ENCODE measurements at regions not wholly inside any gene's neighbourhood (a gene's known extent, or its start where the extent isn't known, plus 50 kb on each side); places are given as distances from the start of the nearest gene placed in this dataset.
"Not testable (repeated sequence)": the region's sequence is repeated elsewhere in the genome, so short reads cannot be mapped to it uniquely, and the experiment has no call there.

GRCh38 chr6:14476793-14477531 is 359.4 kb downstream of the CD83 start:
- ATAC-seq (ENCODE audit: low FRiP score) = peak; percentile 79
- no peak for DNase-seq (ENCODE audit: low spot score)
- TF ChIP-seq CTCF (IDR thresholded peaks at IDR 0.05) = no peak

GRCh38 chr6:14477559-14477958 is 360.0 kb downstream of the CD83 start:
- no peak for TF ChIP-seq CTCF (IDR thresholded peaks at IDR 0.05)
- no peak for DNase-seq (ENCODE audit: low spot score)
- no peak for ATAC-seq (ENCODE audit: low FRiP score)

DNA sequence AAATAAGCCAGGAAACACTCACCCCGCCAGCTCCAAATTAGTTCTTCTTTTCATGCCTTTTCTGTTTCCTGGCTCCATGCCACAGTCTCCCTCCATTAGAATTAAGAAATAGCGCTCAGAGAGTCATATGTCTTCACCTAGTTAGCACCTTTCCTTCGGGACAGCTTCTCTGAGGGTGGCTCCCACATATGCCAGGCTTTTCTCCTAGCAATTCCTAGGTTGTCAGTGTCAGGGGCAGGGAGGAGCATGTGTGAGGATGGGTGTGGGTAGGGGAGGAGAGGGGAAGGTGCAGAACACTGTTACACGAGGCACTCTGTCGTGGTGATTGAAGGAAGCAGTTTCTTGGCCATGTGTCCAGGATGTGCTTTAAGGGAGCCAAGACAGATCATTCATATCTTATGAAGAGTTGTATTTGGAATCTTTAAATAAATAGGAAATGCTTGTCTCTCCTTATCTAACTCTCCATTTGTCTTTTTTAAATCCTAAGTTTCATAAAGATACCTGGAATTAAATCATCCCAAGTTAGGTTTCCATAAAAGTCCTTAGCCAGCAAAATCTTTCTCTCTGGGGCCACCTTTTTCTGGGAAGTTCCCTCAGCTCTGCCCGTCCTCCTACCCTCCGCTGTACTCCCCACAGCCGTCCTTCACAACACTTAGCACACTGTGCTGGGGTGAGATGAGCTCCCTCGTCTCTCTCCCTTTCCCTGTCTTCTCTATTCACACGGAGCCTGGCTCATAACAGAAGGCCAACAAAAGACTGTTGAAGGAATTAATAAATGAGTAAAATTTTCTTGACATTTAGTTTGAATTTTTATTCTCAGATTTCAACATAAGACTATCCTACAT is 361.0 kb downstream of the CD83 start:
- TF ChIP-seq CTCF (IDR thresholded peaks at IDR 0.05) = no peak
- no peak for ATAC-seq (ENCODE audit: low FRiP score)
- no peak for DNase-seq (ENCODE audit: low spot score)

DNA sequence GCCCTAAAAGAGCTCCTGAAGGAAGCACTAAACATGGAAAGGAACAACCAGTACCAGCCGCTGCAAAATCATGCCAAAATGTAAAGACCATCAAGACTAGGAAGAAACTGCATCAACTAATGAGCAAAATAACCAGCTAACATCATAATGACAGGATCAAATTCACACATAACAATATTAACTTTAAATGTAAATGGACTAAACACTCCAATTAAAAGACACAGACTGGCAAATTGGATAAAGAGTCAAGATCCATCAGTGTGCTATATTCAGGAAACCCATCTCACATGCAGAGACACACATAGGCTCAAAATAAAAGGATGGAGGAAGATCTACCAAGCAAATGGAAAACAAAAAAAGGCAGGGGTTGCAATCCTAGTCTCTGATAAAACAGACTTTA is 364.4 kb downstream of the CD83 start:
- ATAC-seq (ENCODE audit: low FRiP score); DNase-seq (ENCODE audit: low spot score): not testable (repeated sequence)

GRCh38 chr6:14487625-14488024 is 370.1 kb downstream of the CD83 start:
- DNase-seq (ENCODE audit: low spot score) (no peak), ATAC-seq (ENCODE audit: low FRiP score) (no peak)
- TF ChIP-seq CTCF (IDR thresholded peaks at IDR 0.05) = no peak

- TF ChIP-seq CTCF (IDR thresholded peaks at IDR 0.05) = no peak
- ATAC-seq (ENCODE audit: low FRiP score) (no peak), DNase-seq (ENCODE audit: low spot score) (no peak)
Measured at GRCh38 chr6:14488180-14488579, 370.6 kb downstream of the CD83 start.

DNA sequence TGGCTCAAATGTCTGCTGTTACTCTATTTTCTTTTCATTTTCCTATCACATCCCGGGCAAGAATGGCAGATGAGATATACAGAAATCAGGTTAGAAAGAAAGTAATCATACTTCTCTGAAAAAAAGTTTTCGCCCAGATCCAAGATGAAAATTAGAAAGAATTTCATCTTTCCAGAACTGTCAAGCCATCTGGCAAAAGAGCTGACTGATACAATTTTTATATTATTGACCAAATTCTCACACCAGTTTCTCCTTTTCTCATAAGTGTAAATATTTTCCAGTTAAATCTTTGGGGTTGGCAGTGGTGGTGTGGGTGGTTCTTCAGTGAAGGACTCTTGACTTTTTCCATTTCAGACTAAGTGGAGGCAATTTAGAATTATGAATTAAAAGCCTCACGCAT is 371.9 kb downstream of the CD83 start:
- no peak for ATAC-seq (ENCODE audit: low FRiP score)
- TF ChIP-seq CTCF (IDR thresholded peaks at IDR 0.05) = no peak
- DNase-seq (ENCODE audit: low spot score) = no peak

Data from omental fat pad (tissue), 3 donors.